ENCODE measurements at regions not wholly inside any gene's neighbourhood (a gene's known extent, or its start where the extent isn't known, plus 50 kb on each side); places are given as distances from the start of the nearest gene placed in this dataset.

- no peak for TF ChIP-seq CTCF (IDR thresholded peaks at IDR 0.05)
- no peak for TF ChIP-seq POLR2A (IDR thresholded peaks at IDR 0.05)
These were observed 183.8 kb upstream of the MCTP2 start for GRCh38 chr15:94047566-94047965.
